A673 (cell line): ENCODE measurements at regions not wholly inside any gene's neighbourhood (a gene's known extent, or its start where the extent isn't known, plus 50 kb on each side); places are given as distances from the start of the nearest gene placed in this dataset.

Experiments used
- EZH2 ChIP-seq: fragments of 200-600 bp; sonication (generic); IDR thresholded peaks from 2 replicates; pipeline ENCODE4 v1.6.1; 2017; ENCODE audit warnings: borderline replicate concordance, low read depth, mild to moderate bottlenecking, mixed read lengths, antibody characterized with exemption, low read length; ENCODE audit not compliant: poor library complexity, severe bottlenecking
- TF ChIP-seq, protein P1 (sequence below): fragments of 300-800, 200-600 bp; sonication (generic); conservative IDR thresholded peaks from 2 replicates; pipeline ENCODE4 v1.5.1; 2017; ENCODE audit warnings: low read depth, mild to moderate bottlenecking, antibody characterized with exemption, low read length, moderate library complexity, mixed read lengths

DNA sequence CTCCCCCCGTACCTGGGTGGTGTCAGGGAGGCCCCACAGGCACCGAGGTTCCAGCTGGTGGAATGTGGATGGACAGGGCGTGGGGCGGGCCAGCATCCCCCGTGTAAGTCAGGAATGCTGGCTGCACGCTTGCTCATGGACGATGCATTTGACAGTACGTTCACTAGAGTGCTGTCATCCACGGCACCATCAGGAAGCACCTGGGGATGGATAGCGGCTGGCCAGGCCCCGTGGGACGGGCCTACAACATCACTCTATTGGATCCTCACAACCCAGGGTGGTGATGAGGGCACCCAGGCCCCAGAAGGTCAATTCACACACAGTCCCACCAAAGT is 63.6 kb downstream of the INSIG1 start:
- TF ChIP-seq, protein P1, sequence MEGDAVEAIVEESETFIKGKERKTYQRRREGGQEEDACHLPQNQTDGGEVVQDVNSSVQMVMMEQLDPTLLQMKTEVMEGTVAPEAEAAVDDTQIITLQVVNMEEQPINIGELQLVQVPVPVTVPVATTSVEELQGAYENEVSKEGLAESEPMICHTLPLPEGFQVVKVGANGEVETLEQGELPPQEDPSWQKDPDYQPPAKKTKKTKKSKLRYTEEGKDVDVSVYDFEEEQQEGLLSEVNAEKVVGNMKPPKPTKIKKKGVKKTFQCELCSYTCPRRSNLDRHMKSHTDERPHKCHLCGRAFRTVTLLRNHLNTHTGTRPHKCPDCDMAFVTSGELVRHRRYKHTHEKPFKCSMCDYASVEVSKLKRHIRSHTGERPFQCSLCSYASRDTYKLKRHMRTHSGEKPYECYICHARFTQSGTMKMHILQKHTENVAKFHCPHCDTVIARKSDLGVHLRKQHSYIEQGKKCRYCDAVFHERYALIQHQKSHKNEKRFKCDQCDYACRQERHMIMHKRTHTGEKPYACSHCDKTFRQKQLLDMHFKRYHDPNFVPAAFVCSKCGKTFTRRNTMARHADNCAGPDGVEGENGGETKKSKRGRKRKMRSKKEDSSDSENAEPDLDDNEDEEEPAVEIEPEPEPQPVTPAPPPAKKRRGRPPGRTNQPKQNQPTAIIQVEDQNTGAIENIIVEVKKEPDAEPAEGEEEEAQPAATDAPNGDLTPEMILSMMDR, result no peak
- TF ChIP-seq EZH2, result no peak
